Ishikawa (cell line): ENCODE measurements at regions not wholly inside any gene's neighbourhood (a gene's known extent, or its start where the extent isn't known, plus 50 kb on each side); places are given as distances from the start of the nearest gene placed in this dataset.

Experiments
- CEBPB ChIP-seq: IDR thresholded peaks from 2 replicates; pipeline ENCODE4 v1.6.1; 2012
- CREB1 ChIP-seq: IDR thresholded peaks from 2 replicates; pipeline ENCODE4 v1.6.1; 2012; ENCODE audit warnings: low read depth
- EGR1 ChIP-seq: IDR thresholded peaks from 2 replicates; pipeline ENCODE4 v1.6.1; 2012
- EP300 ChIP-seq: IDR thresholded peaks from 2 replicates; pipeline ENCODE4 v1.6.1; 2012; ENCODE audit warnings: borderline replicate concordance
- FOXM1 ChIP-seq: IDR thresholded peaks from 2 replicates; pipeline ENCODE4 v1.6.1; 2012; ENCODE audit warnings: low read depth, borderline replicate concordance
- NFIC ChIP-seq: IDR thresholded peaks from 2 replicates; pipeline ENCODE4 v1.6.1; 2012
- RAD21 ChIP-seq: IDR thresholded peaks from 2 replicates; pipeline ENCODE4 v1.6.1; 2012; ENCODE audit warnings: low read depth
- TAF1 ChIP-seq: IDR thresholded peaks from 2 replicates; pipeline ENCODE4 v1.6.1; 2012; ENCODE audit warnings: low read depth, mild to moderate bottlenecking
- TCF12 ChIP-seq: IDR thresholded peaks from 2 replicates; pipeline ENCODE4 v1.6.1; 2012; ENCODE audit warnings: low read depth
- TEAD4 ChIP-seq: IDR thresholded peaks from 2 replicates; pipeline ENCODE4 v1.6.1; 2012
- YY1 ChIP-seq: IDR thresholded peaks from 2 replicates; pipeline ENCODE4 v1.6.1; 2012; ENCODE audit warnings: low read depth
- ZBTB7A ChIP-seq: IDR thresholded peaks from 2 replicates; pipeline ENCODE4 v1.6.1; 2012; ENCODE audit warnings: low read depth
- TF ChIP-seq, protein P1 (sequence below): IDR thresholded peaks from 2 replicates; pipeline ENCODE4 v1.6.1; 2012
- TF ChIP-seq, protein P2 (sequence below): IDR thresholded peaks from 2 replicates; pipeline ENCODE4 v1.6.1; 2012
- TF ChIP-seq, protein P3 (sequence below): IDR thresholded peaks from 2 replicates; pipeline ENCODE4 v1.6.1; 2012; ENCODE audit warnings: low read depth, mild to moderate bottlenecking

DNA sequence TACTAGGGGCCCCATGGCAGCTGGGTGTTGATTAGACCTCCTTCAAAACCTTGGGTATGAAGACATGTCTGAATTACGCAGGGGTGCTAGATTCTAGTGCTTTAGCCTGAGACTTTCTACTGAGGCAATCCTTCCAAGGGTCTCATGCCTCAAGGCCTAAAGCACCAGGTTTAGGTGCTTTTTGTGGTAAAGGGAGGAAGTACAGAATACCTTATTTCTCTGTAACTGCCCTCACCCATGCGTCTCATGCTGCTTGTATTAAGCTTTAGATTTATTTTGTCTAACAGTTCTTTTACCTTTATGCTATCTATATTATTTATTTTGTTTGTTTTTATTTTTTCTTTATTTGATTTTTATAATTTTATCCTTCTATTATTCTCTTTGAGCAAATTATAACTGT is 190.2 kb upstream of the GK2 start:
- TF ChIP-seq TEAD4 = no peak
- no peak for TF ChIP-seq TAF1
- no peak for TF ChIP-seq CEBPB
- TF ChIP-seq, protein P1, sequence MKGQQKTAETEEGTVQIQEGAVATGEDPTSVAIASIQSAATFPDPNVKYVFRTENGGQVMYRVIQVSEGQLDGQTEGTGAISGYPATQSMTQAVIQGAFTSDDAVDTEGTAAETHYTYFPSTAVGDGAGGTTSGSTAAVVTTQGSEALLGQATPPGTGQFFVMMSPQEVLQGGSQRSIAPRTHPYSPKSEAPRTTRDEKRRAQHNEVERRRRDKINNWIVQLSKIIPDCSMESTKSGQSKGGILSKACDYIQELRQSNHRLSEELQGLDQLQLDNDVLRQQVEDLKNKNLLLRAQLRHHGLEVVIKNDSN = no peak
- TF ChIP-seq YY1 = no peak
- TF ChIP-seq EP300 = no peak
- no peak for TF ChIP-seq ZBTB7A
- TF ChIP-seq CREB1 = no peak
- TF ChIP-seq FOXM1 = no peak
- no peak for TF ChIP-seq NFIC
- TF ChIP-seq, protein P2, sequence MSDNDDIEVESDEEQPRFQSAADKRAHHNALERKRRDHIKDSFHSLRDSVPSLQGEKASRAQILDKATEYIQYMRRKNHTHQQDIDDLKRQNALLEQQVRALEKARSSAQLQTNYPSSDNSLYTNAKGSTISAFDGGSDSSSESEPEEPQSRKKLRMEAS = no peak
- TF ChIP-seq EGR1 = no peak
- no peak for TF ChIP-seq RAD21
- no peak for TF ChIP-seq TCF12
- TF ChIP-seq, protein P3, sequence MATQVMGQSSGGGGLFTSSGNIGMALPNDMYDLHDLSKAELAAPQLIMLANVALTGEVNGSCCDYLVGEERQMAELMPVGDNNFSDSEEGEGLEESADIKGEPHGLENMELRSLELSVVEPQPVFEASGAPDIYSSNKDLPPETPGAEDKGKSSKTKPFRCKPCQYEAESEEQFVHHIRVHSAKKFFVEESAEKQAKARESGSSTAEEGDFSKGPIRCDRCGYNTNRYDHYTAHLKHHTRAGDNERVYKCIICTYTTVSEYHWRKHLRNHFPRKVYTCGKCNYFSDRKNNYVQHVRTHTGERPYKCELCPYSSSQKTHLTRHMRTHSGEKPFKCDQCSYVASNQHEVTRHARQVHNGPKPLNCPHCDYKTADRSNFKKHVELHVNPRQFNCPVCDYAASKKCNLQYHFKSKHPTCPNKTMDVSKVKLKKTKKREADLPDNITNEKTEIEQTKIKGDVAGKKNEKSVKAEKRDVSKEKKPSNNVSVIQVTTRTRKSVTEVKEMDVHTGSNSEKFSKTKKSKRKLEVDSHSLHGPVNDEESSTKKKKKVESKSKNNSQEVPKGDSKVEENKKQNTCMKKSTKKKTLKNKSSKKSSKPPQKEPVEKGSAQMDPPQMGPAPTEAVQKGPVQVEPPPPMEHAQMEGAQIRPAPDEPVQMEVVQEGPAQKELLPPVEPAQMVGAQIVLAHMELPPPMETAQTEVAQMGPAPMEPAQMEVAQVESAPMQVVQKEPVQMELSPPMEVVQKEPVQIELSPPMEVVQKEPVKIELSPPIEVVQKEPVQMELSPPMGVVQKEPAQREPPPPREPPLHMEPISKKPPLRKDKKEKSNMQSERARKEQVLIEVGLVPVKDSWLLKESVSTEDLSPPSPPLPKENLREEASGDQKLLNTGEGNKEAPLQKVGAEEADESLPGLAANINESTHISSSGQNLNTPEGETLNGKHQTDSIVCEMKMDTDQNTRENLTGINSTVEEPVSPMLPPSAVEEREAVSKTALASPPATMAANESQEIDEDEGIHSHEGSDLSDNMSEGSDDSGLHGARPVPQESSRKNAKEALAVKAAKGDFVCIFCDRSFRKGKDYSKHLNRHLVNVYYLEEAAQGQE = no peak

DNA sequence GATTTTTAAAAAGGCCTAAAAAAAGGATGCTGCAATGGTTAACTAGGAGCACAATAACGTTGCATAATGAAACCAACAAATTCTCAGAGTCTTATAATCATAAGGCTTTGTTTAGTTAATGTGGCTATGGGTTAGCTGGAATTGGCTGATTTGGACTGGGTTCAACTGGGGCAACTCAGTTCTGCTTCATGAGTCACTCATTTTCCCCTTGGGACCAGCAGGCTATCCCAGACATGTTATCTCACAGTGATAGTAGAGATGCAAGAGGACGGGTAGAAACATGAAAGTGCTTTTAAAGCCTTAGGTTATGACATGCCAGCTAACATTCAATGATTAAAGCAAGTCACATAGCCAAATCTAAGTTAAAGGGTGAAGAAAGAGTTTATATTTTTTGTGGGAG is 189.2 kb upstream of the GK2 start:
- TF ChIP-seq TAF1 = no peak
- no peak for TF ChIP-seq NFIC
- no peak for TF ChIP-seq CREB1
- no peak for TF ChIP-seq EP300
- TF ChIP-seq EGR1 = no peak
- TF ChIP-seq RAD21 = no peak
- no peak for TF ChIP-seq TCF12
- TF ChIP-seq ZBTB7A = no peak
- TF ChIP-seq, protein P2 = no peak
- TF ChIP-seq, protein P1 = no peak
- no peak for TF ChIP-seq CEBPB
- no peak for TF ChIP-seq YY1
- no peak for TF ChIP-seq TEAD4
- no peak for TF ChIP-seq FOXM1
- TF ChIP-seq, protein P3 = no peak

DNA sequence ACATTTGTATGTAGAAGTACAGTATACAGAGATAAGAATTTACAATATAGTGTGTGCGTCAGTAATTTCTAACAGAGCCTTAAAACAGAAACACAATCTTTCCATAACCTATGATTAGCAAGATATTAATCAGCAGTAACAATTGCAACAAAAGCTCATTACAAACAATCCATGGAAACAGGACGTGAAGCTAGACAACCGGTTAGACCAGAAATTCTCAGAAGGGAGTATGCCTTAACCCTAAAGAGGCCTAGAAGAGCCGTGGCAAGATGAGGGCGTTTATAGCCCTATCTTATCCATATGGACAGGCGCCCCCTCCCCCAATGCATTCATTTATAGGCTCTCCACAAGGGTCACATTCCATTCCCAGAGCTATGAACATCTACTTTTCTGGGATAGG is 184.2 kb upstream of the GK2 start:
- peak; percentile 15; the same call in 1 of the 2 replicates for TF ChIP-seq EP300
- TF ChIP-seq FOXM1 = peak; percentile 25; the same call in 1 of the 2 replicates

DNA sequence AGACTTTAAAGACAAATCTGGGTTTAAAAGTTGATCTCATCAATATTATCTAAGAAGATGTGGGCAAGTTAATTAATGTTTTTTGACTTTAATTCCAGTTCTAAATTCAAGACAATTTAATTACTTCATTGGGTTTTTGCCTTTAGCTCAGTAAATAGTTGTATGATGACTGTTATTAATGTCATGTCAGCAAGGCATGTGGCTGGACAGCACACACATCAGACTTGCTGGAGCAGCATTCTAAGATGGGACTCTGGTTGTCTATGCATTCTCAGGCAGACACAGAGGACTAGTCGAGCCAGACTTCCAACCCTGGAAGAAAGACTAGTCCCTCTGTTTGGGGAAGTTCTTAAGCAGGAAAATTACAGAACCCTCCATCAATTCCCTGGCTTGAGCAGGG is 180.7 kb upstream of the GK2 start:
- TF ChIP-seq, protein P3 = peak; percentile 27; the same call in 1 of the 2 replicates
- no peak for TF ChIP-seq NFIC

DNA sequence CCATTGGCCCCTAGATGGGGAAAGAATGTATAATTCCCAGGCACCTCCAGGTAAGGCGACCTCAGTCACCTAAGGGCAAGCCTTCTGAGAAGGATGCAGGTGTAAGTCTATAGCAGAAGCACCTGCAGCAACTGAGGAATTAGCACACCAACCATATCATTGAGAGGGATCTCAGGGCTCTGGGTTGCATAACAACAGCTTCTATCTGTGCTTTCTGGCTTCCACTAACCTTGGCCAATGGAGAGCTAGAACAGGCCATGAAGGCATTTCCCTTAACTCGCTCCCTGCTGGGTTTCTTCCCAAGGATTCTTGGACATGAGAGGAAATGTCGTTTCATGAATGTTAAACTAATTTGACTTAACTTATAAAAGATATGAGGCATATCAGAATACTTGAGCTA is 177.8 kb upstream of the GK2 start:
- no peak for TF ChIP-seq YY1
- TF ChIP-seq RAD21 = no peak
- TF ChIP-seq, protein P1 = no peak
- TF ChIP-seq CREB1 = no peak
- TF ChIP-seq, protein P3 = no peak
- TF ChIP-seq EP300 = no peak
- TF ChIP-seq NFIC = no peak
- no peak for TF ChIP-seq TAF1
- TF ChIP-seq TCF12 = no peak
- TF ChIP-seq FOXM1 = no peak
